Astrocyte of the cerebellum (primary cell): ENCODE measurements at regions not wholly inside any gene's neighbourhood (a gene's known extent, or its start where the extent isn't known, plus 50 kb on each side); places are given as distances from the start of the nearest gene placed in this dataset.

Experiments used
- DNase-seq: peaks from one replicate; pipeline ENCODE4 v3.0.0-alpha.2; 2011; ENCODE audit warnings: low read depth
- H3K4me3 ChIP-seq: 2 replicates; pipeline ENCODE4 v1.5.1; 2011; ENCODE audit warnings: mild to moderate bottlenecking, low read depth, low read length, moderate library complexity
- in situ Hi-C: cut with HindIII; loops from 2 replicates; pipeline ENCODE4 v1.10.0; 2017; ENCODE audit warnings: low sequenced_read_pairs
- TF ChIP-seq, protein P1 (sequence below): IDR thresholded peaks from 2 replicates; pipeline ENCODE4 v1.5.1; 2012; ENCODE audit warnings: low read length, low read depth, moderate library complexity, mild to moderate bottlenecking; ENCODE audit errors: missing control alignments

DNA sequence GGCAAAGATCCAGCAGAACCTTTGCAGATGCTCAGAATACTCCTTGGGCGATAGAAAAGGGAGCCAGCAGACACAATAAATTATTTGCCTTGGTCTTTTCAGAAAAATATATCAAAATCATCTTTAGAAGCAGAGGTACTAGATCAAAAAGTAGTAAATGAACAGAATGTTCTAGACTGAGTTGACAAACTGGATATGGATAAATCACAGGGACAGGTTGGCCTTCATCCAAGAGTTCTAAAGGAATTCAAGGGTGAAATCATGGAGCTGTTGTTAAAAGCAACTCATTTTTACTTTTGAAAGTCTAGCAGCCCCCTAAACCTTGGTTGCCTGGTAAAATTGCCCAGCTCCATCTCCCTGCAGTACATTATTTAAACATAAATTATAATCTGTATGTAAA is 99.1 kb downstream of the PLCE1 start:
- in situ Hi-C loops, result no loop called here
- H3K4me3 ChIP-seq, result no peak overlapping the region
- DNase-seq, result no peak
- TF ChIP-seq, protein P1, sequence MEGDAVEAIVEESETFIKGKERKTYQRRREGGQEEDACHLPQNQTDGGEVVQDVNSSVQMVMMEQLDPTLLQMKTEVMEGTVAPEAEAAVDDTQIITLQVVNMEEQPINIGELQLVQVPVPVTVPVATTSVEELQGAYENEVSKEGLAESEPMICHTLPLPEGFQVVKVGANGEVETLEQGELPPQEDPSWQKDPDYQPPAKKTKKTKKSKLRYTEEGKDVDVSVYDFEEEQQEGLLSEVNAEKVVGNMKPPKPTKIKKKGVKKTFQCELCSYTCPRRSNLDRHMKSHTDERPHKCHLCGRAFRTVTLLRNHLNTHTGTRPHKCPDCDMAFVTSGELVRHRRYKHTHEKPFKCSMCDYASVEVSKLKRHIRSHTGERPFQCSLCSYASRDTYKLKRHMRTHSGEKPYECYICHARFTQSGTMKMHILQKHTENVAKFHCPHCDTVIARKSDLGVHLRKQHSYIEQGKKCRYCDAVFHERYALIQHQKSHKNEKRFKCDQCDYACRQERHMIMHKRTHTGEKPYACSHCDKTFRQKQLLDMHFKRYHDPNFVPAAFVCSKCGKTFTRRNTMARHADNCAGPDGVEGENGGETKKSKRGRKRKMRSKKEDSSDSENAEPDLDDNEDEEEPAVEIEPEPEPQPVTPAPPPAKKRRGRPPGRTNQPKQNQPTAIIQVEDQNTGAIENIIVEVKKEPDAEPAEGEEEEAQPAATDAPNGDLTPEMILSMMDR, result no peak

DNA sequence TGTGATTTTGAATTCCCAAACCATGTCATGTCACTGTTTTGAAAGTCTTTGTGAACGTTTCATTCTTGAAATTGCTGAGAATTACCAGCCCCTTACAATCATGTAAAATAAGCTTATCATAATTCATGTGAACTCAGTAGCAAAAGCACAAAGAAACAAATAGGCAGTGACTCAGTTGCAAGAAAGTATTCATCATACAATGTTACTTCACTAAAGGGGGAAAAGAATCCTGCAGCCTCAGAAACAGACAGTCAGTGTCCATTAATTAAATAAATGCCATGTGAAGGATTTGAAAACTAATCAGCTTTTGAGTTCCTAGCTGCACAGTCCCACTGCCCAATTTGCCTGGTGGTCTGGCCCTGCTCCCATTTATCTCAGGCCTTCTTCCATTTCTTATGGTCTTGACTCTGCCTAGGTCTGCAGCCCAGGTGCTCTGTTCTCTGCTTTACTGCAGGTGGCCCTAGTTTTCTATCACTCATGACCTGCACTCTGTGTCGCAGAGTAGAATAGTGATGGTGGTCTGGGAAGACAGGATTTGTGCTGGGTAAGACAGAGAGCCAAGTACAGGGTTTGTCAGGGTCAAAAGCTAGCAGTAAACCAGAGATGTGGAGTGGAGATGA is 99.7 kb downstream of the PLCE1 start:
- DNase-seq, result no peak
- in situ Hi-C loops, result no loop called here
- TF ChIP-seq, protein P1, result no peak
- no peak overlapping the region for H3K4me3 ChIP-seq

DNA sequence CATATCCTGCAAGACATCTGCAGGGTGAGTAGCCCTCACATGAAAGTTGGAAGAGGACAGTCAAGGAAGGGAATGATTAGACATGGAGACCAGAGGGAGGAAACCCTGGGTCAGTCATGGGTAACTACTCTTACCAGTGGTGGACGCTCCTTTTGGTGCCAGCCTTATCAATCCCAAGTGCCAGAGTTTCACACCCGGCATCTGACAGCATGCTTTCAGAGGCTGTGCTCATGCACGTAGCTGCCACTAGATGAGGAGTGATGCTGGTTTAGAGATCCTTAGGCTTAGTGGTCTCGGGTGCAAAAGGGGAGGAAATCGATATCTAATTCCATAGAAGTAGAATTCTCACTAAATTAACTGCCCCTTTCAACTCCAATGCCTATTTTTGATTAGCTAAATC is 100.8 kb downstream of the PLCE1 start:
- TF ChIP-seq, protein P1, result no peak
- in situ Hi-C loops, result no loop called here
- H3K4me3 ChIP-seq, result no peak overlapping the region
- DNase-seq, result no peak

DNA sequence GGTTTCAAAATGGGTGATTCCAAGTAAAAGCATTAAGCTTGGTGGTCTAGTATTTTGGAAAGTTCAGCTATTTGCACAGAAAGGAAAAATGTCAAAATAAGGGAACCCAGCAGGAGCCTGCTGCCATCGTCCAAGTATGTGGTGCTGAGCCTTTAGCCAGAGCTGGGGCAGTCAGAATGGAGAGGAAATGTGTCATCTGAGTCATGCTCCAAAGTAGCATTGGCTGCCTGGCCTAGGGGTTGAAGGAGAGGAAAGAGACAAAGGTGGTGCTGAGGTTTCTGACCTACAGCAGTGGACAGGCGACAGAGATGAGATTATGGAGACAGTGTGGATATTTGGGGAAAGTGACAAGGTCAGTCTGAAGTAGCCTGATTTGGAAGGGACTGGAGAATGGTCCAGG is 103.9 kb downstream of the PLCE1 start:
- DNase-seq, result no peak
- TF ChIP-seq, protein P1, result no peak
- H3K4me3 ChIP-seq, result no peak overlapping the region
- in situ Hi-C loops, result no loop called here

DNA sequence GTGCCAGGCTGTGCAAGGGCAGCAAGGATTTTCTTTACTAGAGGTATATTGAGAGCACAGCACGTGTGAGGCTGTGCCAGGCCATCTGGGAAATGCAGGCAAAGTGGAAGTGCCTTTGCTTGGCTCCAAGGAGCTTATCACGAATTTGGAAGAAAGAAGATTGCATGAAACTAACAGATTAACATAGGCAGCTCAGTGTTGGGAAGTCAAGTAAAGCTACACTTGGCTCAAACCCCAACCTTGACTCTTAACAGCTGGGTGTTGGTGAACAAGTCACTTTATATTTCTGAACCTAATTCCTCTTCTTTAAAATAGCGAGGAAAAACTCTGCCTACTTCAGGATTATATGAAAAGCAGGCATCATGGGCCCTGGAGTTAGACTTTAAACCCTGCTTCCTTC is 105.2 kb downstream of the PLCE1 start:
- no peak for DNase-seq
- TF ChIP-seq, protein P1, result no peak
- in situ Hi-C loops, result no loop called here
- H3K4me3 ChIP-seq, result no peak overlapping the region

DNA sequence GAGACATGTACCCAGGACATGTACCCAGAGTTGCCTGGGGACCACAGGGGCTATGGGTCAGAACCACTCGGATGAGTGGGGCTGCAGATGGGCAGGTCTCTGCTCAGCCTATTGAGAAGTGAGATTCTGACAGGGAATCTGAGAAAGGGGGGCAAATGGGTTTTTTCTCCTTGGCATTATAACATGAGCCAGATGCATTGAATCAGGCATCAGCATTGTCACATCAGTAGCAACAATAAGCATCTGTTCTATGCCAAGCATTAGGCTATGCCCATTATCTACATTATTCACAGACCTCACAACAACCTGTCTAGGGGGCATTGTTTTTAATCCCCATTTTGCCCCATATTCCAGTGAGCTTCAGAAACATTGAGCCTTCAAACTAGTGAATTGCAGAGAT is 108.2 kb downstream of the PLCE1 start:
- in situ Hi-C loops, result no loop called here
- DNase-seq, result no peak
- TF ChIP-seq, protein P1, result no peak
- H3K4me3 ChIP-seq, result no peak overlapping the region

DNA sequence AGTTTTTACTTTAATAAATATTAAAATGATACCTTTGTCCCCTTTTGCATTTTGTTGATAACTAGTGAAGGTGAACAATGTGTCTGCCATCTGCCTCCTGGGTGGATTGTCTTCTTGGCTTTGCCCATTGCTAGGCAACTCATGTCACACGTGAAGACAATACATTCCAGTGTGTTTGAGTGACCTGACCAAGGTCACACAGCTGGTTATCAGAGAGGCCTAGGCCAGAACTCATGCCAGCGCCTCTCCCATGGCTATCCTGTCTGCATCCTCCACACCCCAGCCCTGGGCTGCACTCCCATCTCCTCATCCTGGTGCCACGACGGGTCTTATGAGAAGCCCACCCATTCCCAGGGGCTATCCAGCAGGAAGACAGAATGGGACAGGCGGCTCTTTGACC is 108.7 kb downstream of the PLCE1 start:
- H3K4me3 ChIP-seq, result no peak overlapping the region
- in situ Hi-C loops, result no loop called here
- TF ChIP-seq, protein P1, result no peak
- DNase-seq, result no peak
